Fibroblast of lung (primary cell): ENCODE measurements at regions not wholly inside any gene's neighbourhood (a gene's known extent, or its start where the extent isn't known, plus 50 kb on each side); places are given as distances from the start of the nearest gene placed in this dataset.
A peak's percentile ranks its signal among the peaks of the same experiment; 100 is the strongest.

ENCODE experiments used
- DNase-seq, 2 donors: peaks; one replicate each; pipeline versions ENCODE4 v3.0.0 to v3.0.0-alpha.2; 2010; ENCODE audit warnings: low read depth in 2 of 2
- H2AFZ ChIP-seq: 2 replicates; pipeline ENCODE4 v1.5.1; 2012; ENCODE audit warnings: low read length, control low read depth, inconsistent platforms
- H3K27ac ChIP-seq: 2 replicates; pipeline ENCODE4 v1.5.1; 2011; ENCODE audit warnings: low read length, control low read depth; ENCODE audit not compliant: insufficient read depth
- H3K27me3 ChIP-seq: 2 replicates; pipeline ENCODE4 v1.5.1; 2011; ENCODE audit warnings: mild to moderate bottlenecking, low read length; ENCODE audit not compliant: control insufficient read depth, insufficient read depth
- H3K36me3 ChIP-seq: 2 replicates; pipeline ENCODE4 v1.5.1; 2011; ENCODE audit warnings: low read length; ENCODE audit not compliant: control insufficient read depth, insufficient read depth
- H3K4me1 ChIP-seq: 2 replicates; pipeline ENCODE4 v1.5.1; 2011; ENCODE audit warnings: low read length; ENCODE audit not compliant: control insufficient read depth, insufficient read depth; ENCODE audit errors: extremely low read depth
- H3K4me2 ChIP-seq: 2 replicates; pipeline ENCODE4 v1.5.1; 2011; ENCODE audit warnings: low read length, control low read depth; ENCODE audit not compliant: insufficient read depth; ENCODE audit errors: extremely low read depth
- H3K4me3 ChIP-seq, 4 experiments: fragments of 200-600 bp in 1 of 4; sonication (generic) in 1 of 4; replicated peaks in 1 of 4; 2 replicates each; pipeline ENCODE4 v1.5.1; 2011 to 2016; ENCODE audit warnings: low read length in 4 of 4, low read depth in 3 of 4, mild to moderate bottlenecking in 3 of 4, control low read depth in 2 of 4, inconsistent platforms in 1 of 4, mixed read lengths in 1 of 4; ENCODE audit not compliant: insufficient read depth in 1 of 4; ENCODE audit errors: control extremely low read depth in 1 of 4
- H3K79me2 ChIP-seq: 2 replicates; pipeline ENCODE4 v1.5.1; 2012; ENCODE audit warnings: mild to moderate bottlenecking, low read length, inconsistent platforms; ENCODE audit not compliant: control insufficient read depth, insufficient read depth
- H3K9ac ChIP-seq: 2 replicates; pipeline ENCODE4 v1.5.1; 2011; ENCODE audit warnings: mild to moderate bottlenecking, low read length, control low read depth; ENCODE audit not compliant: insufficient read depth
- H3K9me3 ChIP-seq: 2 replicates; pipeline ENCODE4 v1.5.1; 2012; ENCODE audit warnings: low read depth, low read length; ENCODE audit not compliant: control insufficient read depth, insufficient read depth
- H4K20me1 ChIP-seq: 2 replicates; pipeline ENCODE4 v1.5.1; 2011; ENCODE audit warnings: low read length; ENCODE audit not compliant: control insufficient read depth, insufficient read depth; ENCODE audit errors: extremely low read depth
- CTCF ChIP-seq, 2 donors: IDR thresholded peaks in 1 of 2; conservative IDR thresholded peaks in 1 of 2; 1 replicate in 1 of 2; 2 replicates in 1 of 2; pipeline ENCODE4 v1.5.1; 2011 to 2012; ENCODE audit warnings: low read length in 2 of 2, control low read depth in 1 of 2, inconsistent platforms in 1 of 2, low read depth in 1 of 2, mild to moderate bottlenecking in 1 of 2
- EZH2 ChIP-seq: IDR thresholded peaks from 2 replicates; pipeline ENCODE4 v1.5.1; 2012; ENCODE audit warnings: low read length, control low read depth, mild to moderate bottlenecking; ENCODE audit errors: missing control alignments

- no peak overlapping the region for H3K9ac ChIP-seq
- H3K79me2 ChIP-seq = no peaks in the 10 kb centered on the region
- H3K9me3 ChIP-seq = no peaks in the 10 kb centered on the region
- H4K20me1 ChIP-seq = no peaks in the 10 kb centered on the region
- no peak for TF ChIP-seq CTCF (conservative IDR thresholded peaks at IDR 0.05 in 1 of 2, IDR thresholded peaks at IDR 0.05 in 1 of 2; ENCODE audit: low read depth in 1 of 2, low read length in 2 of 2)
- TF ChIP-seq EZH2 = no peak
- no peak overlapping the region for H3K4me3 ChIP-seq
- H3K4me2 ChIP-seq = no peak overlapping the region
- H2AFZ ChIP-seq = no peak overlapping the region
- peaks cover 4% of the 10 kb centered on the region for H3K4me1 ChIP-seq
- H3K27me3 ChIP-seq = no peaks in the 10 kb centered on the region
- no peak overlapping the region for H3K27ac ChIP-seq
- DNase-seq = no peak
- no peaks in the 10 kb centered on the region for H3K36me3 ChIP-seq
Observed at GRCh38 chr22:40111451-40111850, 66.3 kb upstream of the TNRC6B start.

GRCh38 chr22:40112595-40112994, 65.1 kb upstream of the TNRC6B start:
- Histone ChIP-seq H3K4me1 (peaks cover 4% of the 10 kb centered on the region), H3K9me3 (no peaks in the 10 kb centered on the region), H3K36me3 (no peaks in the 10 kb centered on the region), H2AFZ (no peak overlapping the region), H3K79me2 (no peaks in the 10 kb centered on the region), H3K4me3 (no peak overlapping the region), H3K4me2 (no peak overlapping the region), H3K9ac (no peak overlapping the region), H3K27ac (no peak overlapping the region), H3K27me3 (no peaks in the 10 kb centered on the region), H4K20me1 (no peaks in the 10 kb centered on the region)
- no peak for TF ChIP-seq CTCF (conservative IDR thresholded peaks at IDR 0.05 in 1 of 2, IDR thresholded peaks at IDR 0.05 in 1 of 2; ENCODE audit: low read depth in 1 of 2, low read length in 2 of 2)
- TF ChIP-seq EZH2 = no peak
- no peak for DNase-seq

GRCh38 chr22:40113696-40114095, 64.0 kb upstream of the TNRC6B start:
- H3K27me3 ChIP-seq = no peaks in the 10 kb centered on the region
- DNase-seq = peak in 1 of 2 donors; percentile 3

More at GRCh38 chr22:40113696-40114095, 64.0 kb upstream of the TNRC6B start:
- Histone ChIP-seq H3K79me2 (no peaks in the 10 kb centered on the region), H4K20me1 (no peaks in the 10 kb centered on the region), H3K9me3 (no peaks in the 10 kb centered on the region), H3K27ac (no peak overlapping the region), H3K9ac (no peak overlapping the region), H3K36me3 (no peaks in the 10 kb centered on the region), H2AFZ (no peak overlapping the region), H3K4me2 (no peak overlapping the region), H3K4me1 (no peaks in the 10 kb centered on the region), H3K4me3 (no peak overlapping the region)
- TF ChIP-seq CTCF (conservative IDR thresholded peaks at IDR 0.05 in 1 of 2, IDR thresholded peaks at IDR 0.05 in 1 of 2; ENCODE audit: low read depth in 1 of 2, low read length in 2 of 2) (no peak), EZH2 (no peak)
